NCI-H2029 (cell line): ENCODE measurements at regions not wholly inside any gene's neighbourhood (a gene's known extent, or its start where the extent isn't known, plus 50 kb on each side); places are given as distances from the start of the nearest gene placed in this dataset.
"Not testable (repeated sequence)": the region's sequence is repeated elsewhere in the genome, so short reads cannot be mapped to it uniquely, and the experiment has no call there.

Source experiments
- DNase-seq: peaks from one replicate; lab custom pipeline; 2025; lab: John Stamatoyannopoulos, UW

DNA sequence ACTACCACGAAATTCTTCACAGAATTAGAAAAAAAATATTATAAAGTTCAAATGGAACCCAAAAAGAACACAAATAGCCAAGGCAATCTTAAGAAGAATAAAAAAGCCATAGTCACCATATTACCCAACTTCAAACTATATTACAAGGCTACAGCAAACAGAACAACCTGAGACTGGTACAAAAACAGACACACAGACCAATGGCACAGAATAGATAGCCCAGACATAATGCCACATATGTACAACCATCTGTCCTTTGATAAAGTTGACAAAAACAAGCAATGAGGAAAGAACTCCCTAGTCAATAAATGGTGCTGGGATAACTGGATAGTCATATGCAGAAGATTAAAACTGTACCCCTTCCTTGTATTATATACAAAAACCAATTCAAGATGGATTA lies 808.5 kb upstream of the ZWINT start:
- DNase-seq, result no peak

- no peak for DNase-seq
Observed at GRCh38 chr10:57168611-57169240, 807.7 kb upstream of the ZWINT start.

GRCh38 chr10:57165671-57166070 lies 804.6 kb upstream of the ZWINT start:
- DNase-seq, result no peak

- DNase-seq, result no peak
Observed at GRCh38 chr10:57162231-57162630, 801.2 kb upstream of the ZWINT start.

- no peak for DNase-seq
Observed at GRCh38 chr10:57161157-57161556, 800.1 kb upstream of the ZWINT start.

DNA sequence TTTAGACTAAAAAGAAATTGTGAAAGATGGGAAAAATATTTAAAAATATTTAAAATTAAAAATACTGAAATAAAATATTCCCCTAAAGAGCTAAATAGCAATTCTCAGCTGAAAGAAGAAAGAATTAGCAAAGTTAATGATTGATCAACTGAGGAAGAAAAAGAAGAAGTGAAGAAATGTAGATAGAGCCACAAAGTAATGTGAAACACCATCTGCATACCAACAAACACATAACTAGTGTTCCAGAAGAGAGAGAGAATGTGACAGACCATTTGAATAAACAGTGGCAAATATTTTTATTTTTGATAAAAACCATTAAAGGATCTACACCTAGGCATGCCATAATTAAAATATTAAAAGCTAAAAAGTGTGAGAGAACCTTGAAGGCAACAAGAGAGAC lies 784.5 kb upstream of the ZWINT start:
- no peak for DNase-seq

- no peak for DNase-seq
Observed at GRCh38 chr10:57142925-57143576, 782.0 kb upstream of the ZWINT start.

DNA sequence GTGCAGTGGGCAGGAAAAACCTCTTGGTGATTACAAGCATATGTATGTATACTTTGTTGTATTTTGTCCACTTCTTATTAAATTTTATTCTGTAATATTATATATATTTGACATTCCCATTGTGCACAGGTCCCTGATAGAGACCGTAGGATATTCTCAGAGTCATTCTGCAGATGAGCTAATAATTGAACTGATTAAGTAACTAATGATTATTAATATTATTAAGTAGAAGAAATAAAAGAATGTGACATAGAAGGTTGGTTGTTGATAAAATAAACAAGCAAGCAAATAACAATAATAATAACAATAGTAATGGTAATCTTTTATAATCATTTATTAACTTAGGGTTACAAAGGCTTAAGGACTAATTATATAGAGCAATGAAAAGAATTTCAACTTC lies 780.6 kb upstream of the ZWINT start:
- DNase-seq, result no peak

- no peak for DNase-seq
Observed at GRCh38 chr10:57119684-57120083, 758.6 kb upstream of the ZWINT start.

DNA sequence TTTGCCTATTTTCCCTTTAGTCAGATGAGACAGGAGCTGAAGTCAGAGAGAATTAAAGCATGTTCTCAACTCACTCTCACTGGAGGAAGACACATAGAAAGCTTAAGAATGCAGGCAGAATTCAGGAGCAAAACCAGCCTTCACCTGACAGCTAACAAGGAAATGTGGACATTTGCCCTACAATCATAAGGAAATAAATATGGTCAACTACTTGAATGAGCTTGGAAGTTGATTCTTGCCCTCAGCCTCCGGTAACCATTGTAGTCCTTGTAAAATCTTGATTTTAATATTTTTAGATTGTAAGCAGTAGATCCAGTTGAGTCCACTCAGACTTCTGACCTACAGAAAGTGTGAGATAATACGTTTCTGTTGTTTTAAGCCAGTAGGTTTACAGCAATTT lies 752.5 kb upstream of the ZWINT start:
- no peak for DNase-seq

GRCh38 chr10:57102236-57102635 lies 741.2 kb upstream of the ZWINT start:
- DNase-seq, result no peak

DNA sequence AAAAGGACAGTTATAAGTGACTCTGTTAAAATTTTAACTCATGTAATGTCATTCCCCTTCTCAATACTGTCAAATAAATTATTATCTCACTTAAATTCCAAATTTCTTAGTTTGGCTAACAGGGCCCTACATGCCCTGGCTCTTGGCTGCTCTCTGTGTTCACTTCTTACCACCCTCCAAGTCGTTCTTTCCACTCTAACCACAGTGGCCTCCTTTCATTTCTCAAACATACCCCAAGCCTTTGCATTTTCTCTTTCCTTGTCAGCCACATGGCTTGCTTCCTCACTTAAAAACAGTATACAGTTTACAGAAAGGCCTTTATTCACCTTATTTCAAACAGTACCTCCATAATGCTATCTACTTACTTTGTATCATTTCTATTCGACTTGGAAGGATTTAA lies 737.1 kb upstream of the ZWINT start:
- no peak for DNase-seq

DNA sequence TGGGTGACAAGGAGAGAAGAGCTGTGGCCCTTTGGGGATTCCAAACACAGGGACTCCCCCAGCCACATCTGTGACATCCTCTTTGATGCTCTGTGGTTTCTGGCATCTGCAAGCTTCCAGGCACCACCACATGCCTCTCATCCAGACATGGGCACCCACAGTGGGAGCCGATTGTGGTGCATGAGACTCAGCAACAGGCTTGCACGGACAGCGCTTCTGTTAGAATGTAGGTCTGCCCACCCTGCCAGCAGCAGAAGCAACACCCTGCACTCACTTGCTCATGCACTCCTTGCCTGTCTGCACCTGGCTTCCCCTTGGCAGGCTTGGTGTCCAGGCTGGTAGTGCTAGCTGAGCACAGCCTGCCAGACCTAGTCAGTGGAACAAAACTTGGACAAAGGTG lies 735.0 kb upstream of the ZWINT start:
- no peak for DNase-seq

DNA sequence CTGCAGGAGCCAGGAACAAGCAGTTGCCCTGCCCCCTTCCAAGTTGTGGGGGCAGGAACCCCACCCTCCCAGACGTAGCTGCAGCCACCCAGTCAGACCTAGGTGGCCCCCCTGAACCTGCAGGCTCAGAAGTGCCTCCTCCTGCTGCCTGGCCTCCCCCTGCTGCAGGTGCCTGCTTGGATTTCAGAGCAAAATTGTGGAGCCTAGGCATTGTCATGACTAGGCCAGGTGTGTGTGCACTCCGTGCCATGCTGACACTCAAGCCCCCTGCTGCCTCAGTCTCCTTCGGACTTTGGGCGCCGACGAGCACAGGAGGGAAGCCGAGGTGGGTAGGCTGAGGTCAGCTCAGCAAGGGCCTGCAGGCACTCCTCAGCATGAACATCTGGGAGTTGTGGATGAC lies 733.9 kb upstream of the ZWINT start:
- DNase-seq, result no peak

- DNase-seq, result no peak
Observed at GRCh38 chr10:57094083-57094482, 733.0 kb upstream of the ZWINT start.

GRCh38 chr10:57053530-57053929 lies 692.5 kb upstream of the ZWINT start:
- DNase-seq, result no peak

DNA sequence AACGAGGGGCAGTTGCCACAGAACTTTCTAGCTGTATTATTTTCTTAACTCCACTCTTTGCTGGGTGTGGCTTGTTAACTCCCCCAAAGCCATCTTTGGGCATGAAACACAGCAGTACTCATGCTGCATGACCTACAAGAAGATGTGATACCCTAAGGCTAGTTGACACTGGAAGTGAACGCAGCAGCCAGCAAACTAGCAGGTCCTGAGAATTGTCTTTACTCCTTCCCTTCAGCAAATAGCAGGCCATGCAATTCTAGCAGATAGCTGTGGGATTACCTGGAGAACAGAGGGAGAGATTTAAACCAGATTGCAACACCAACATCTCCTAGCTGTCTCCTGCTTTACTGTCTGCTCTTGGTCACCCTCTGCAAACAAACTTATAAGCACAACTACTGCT lies 688.0 kb upstream of the ZWINT start:
- no peak for DNase-seq

DNA sequence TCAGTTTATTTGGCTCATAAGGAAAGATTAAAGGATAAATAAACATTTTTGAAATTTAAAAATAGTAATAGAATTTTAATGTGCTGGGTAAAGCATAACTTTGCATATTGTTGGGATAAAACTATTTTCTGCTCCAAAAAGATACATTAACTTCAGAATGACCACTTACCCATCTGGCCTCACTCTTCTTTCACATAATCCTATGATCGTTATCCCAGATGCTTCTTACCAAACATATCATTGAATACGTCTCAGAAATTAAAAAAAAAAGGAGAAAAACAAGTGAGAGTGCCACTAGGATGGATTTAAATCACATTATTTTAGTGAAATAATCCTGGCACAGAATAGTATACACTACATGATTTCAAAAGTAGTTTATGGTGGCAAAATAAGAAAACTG lies 677.5 kb upstream of the ZWINT start:
- DNase-seq, result no peak

DNA sequence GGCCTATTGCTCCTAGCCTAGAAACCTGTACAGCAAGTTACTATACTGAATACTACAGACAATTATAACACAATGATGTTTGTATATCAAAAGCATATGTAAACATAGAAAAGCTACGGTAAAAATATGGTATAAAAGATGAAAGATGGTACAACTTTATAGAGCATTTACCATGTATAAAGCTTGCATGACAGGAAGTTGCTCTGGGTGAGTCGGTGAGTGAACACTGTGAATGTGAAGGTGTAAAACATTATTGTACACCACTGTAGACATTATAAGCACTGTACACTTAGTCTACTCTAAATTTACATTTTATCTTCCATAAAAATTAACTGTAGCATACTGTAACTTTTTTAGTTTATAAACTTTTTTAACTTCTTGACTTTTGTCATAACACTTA lies 674.3 kb upstream of the ZWINT start:
- no peak for DNase-seq

DNA sequence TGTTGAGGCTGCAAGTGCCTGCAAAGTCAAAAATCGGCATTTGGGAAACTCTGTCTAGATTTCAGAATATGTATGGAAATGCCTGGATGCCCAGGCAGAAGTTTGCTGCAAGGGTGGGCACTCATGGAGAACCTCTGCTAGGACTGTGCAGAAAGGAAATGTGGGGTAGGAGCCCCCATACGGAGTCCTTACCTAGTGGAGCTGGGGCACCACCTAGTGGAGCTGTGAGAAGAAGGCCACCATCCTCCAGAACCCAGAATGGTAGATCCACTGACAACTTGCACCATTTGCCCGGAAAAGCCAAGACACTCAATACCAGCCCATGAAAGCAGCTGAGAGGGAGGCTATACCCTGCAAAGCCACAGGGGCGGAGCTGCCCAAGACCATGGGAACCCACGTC lies 671.2 kb upstream of the ZWINT start:
- DNase-seq, result not testable (repeated sequence)

DNA sequence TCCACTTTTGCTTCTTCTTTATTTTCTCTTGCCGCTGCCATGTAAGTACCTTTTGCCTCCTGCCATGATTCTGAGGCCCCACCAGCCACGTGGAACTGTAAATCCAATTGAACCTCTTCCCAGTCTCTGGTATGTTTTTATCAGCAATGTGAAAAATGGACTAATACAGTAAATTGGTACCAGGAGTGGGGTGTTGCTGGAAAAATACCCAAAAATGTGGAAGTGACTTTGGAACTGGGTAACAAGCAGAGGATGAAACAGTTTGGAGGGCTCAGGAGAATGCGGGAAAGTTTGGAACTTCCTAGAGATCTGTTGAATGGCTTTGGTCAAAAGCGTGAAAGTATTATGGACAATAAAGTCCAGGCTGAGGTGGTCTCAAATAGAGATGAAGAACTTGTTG lies 670.3 kb upstream of the ZWINT start:
- no peak for DNase-seq

DNA sequence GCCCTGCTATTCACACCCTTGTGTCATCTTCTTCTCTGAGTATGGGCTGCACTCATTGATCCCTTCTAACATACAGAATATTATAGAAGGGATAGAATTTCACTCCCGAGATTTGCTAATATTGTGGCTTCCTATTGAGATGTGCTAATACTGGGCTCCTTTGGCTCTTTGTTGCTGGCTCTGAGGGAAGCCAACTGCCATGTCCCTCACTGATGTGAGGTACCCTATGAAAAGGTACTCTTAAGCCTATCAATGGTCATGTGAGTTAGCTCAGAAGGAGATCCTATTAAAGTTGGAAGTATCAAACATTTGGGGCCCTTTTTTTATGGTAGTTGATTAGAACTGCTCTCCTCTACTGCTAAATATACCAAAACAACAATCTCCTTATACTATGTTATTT lies 665.2 kb upstream of the ZWINT start:
- DNase-seq, result no peak

DNA sequence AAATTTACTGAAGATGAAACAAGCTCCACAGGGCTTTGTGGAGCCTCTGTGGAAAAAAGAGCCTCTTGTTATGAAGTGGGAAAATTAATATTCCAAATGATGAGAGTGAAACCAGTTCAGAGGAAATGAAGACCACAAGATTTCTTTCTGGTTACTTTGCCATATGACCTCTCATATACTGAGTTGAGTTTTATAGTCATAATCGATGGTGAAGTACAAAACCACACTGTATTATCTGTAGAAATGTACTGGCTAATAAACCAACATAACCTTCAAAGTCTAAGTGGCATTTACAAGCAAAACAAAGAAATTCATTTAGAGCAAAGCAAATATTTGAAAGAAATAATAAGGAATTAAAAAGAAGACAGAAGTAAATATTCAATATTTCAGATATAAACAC lies 662.6 kb upstream of the ZWINT start:
- DNase-seq, result no peak

GRCh38 chr10:57018452-57018851 lies 657.4 kb upstream of the ZWINT start:
- DNase-seq, result no peak
